ENCODE measurements at regions not wholly inside any gene's neighbourhood (a gene's known extent, or its start where the extent isn't known, plus 50 kb on each side); places are given as distances from the start of the nearest gene placed in this dataset.

GRCh38 chr20:58141971-58142842 is 86.2 kb downstream of the ANKRD60 start:
- Mint-ChIP-seq H3K27ac (no peak overlapping the region), H3K4me1 (peaks cover 11% of the 10 kb centered on the region), H3K9me3 (peaks cover 2% of the 10 kb centered on the region), H3K36me3 (ENCODE audit: low read depth) (no peaks in the 10 kb centered on the region), H3K4me3 (no peak overlapping the region), H3K27me3 (ENCODE audit: low read depth) (peaks cover 33% of the 10 kb centered on the region)
- TF ChIP-seq, protein P1, sequence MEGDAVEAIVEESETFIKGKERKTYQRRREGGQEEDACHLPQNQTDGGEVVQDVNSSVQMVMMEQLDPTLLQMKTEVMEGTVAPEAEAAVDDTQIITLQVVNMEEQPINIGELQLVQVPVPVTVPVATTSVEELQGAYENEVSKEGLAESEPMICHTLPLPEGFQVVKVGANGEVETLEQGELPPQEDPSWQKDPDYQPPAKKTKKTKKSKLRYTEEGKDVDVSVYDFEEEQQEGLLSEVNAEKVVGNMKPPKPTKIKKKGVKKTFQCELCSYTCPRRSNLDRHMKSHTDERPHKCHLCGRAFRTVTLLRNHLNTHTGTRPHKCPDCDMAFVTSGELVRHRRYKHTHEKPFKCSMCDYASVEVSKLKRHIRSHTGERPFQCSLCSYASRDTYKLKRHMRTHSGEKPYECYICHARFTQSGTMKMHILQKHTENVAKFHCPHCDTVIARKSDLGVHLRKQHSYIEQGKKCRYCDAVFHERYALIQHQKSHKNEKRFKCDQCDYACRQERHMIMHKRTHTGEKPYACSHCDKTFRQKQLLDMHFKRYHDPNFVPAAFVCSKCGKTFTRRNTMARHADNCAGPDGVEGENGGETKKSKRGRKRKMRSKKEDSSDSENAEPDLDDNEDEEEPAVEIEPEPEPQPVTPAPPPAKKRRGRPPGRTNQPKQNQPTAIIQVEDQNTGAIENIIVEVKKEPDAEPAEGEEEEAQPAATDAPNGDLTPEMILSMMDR (IDR thresholded peaks at IDR 0.05; ENCODE audit: unreplicated experiment in 3 of 3): no peak

GRCh38 chr20:58141496-58141895 is 87.0 kb downstream of the ANKRD60 start:
- H3K4me1 Mint-ChIP-seq: peaks cover 11% of the 10 kb centered on the region
- no peak overlapping the region for H3K4me3 Mint-ChIP-seq
- H3K9me3 Mint-ChIP-seq: peaks cover 2% of the 10 kb centered on the region
- H3K36me3 Mint-ChIP-seq (ENCODE audit: low read depth): no peaks in the 10 kb centered on the region
- H3K27me3 Mint-ChIP-seq (ENCODE audit: low read depth): peaks cover 36% of the 10 kb centered on the region
- no peak overlapping the region for H3K27ac Mint-ChIP-seq
- TF ChIP-seq, protein P1 (IDR thresholded peaks at IDR 0.05; ENCODE audit: unreplicated experiment in 3 of 3): no peak

GRCh38 chr20:58140787-58141425 is 87.5 kb downstream of the ANKRD60 start:
- no peak overlapping the region for H3K4me3 Mint-ChIP-seq
- peaks cover 40% of the 10 kb centered on the region for H3K27me3 Mint-ChIP-seq (ENCODE audit: low read depth)
- peaks cover 13% of the 10 kb centered on the region for H3K4me1 Mint-ChIP-seq
- H3K36me3 Mint-ChIP-seq (ENCODE audit: low read depth): no peaks in the 10 kb centered on the region
- TF ChIP-seq, protein P1 (IDR thresholded peaks at IDR 0.05; ENCODE audit: unreplicated experiment in 3 of 3): no peak
- no peak overlapping the region for H3K27ac Mint-ChIP-seq
- peaks cover 2% of the 10 kb centered on the region for H3K9me3 Mint-ChIP-seq

DNA sequence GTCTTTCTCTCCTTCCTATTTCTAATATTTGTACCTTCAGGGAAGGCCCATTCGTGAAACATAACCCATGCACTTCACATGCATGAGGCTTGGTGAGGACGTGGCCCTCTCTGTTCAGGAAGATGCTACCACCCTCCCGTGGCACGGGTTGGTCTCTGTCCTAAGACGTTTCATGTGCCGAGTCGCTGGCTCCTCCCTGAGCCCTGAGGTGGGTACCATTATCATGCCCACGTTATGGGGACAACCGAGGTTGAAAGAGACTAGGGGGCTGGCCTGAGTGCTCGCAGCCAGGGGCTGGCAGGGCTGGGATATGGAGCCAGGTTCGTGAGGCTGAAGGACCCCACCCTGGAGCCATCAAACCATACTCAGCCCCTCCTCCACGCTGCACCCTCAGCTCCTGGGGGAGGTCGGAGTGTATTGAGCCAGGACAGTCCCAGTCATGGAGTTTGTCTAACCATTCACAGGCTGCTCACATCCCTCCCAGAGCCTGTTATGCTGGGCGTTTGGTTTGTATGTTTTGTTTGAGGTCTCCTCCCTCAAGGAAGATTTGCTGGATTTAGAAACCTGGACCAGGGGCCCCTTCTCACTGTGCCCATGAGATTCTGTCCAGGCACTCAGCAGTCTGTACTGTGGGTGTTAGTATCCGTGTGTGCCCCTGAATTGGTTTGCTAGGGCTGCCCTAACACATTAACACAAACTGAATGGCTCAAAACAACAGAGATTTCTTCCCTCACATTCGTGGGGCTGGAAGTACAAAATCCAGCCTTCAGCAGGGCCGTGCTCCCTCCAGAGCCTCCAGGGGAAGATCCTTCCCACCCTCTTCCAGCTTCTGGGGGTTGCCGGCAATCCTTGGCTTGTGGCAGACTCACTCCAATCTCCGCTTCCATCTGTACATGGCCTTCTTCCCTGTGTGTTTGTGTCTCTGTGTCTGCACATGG is 88.3 kb downstream of the ANKRD60 start:
- H3K4me1 Mint-ChIP-seq: peaks cover 17% of the 10 kb centered on the region
- TF ChIP-seq, protein P1 (IDR thresholded peaks at IDR 0.05; ENCODE audit: unreplicated experiment in 3 of 3): no peak
- peaks cover 46% of the 10 kb centered on the region for H3K27me3 Mint-ChIP-seq (ENCODE audit: low read depth)
- no peaks in the 10 kb centered on the region for H3K9me3 Mint-ChIP-seq
- no peak overlapping the region for H3K27ac Mint-ChIP-seq
- H3K36me3 Mint-ChIP-seq (ENCODE audit: low read depth): no peaks in the 10 kb centered on the region
- H3K4me3 Mint-ChIP-seq: no peak overlapping the region

GRCh38 chr20:58138395-58138794 is 90.1 kb downstream of the ANKRD60 start:
- TF ChIP-seq, protein P1 (IDR thresholded peaks at IDR 0.05; ENCODE audit: unreplicated experiment in 3 of 3): no peak
- H3K4me3 Mint-ChIP-seq: no peak overlapping the region
- H3K27ac Mint-ChIP-seq: peak overlapping the region in 1 of 3 experiments; percentile 37
- peaks cover 46% of the 10 kb centered on the region for H3K27me3 Mint-ChIP-seq (ENCODE audit: low read depth)
- no peaks in the 10 kb centered on the region for H3K9me3 Mint-ChIP-seq
- H3K4me1 Mint-ChIP-seq: peaks cover 30% of the 10 kb centered on the region
- no peaks in the 10 kb centered on the region for H3K36me3 Mint-ChIP-seq (ENCODE audit: low read depth)
